Upper lobe of right lung (tissue), 1 donor: ENCODE measurements at regions not wholly inside any gene's neighbourhood (a gene's known extent, or its start where the extent isn't known, plus 50 kb on each side); places are given as distances from the start of the nearest gene placed in this dataset.
"Not testable (repeated sequence)": the region's sequence is repeated elsewhere in the genome, so short reads cannot be mapped to it uniquely, and the experiment has no call there.

ENCODE experiments used
- ATAC-seq: fragments of 200-7000 bp; cut with Tn5 transposase; one replicate; pipeline ENCODE4 v1.9.1; 2020; ENCODE audit warnings: mild to moderate bottlenecking, moderate library complexity
- DNase-seq: peaks from one replicate; pipeline ENCODE4 v3.0.0-alpha.2; 2020
- H3K27ac ChIP-seq: fragments of 200-600 bp; one replicate; pipeline ENCODE4 v1.8.0; 2022
- H3K27me3 ChIP-seq: fragments of 200-600 bp; one replicate; pipeline ENCODE4 v1.8.0; 2022; ENCODE audit warnings: mild to moderate bottlenecking
- H3K36me3 ChIP-seq: fragments of 200-600 bp; one replicate; pipeline ENCODE4 v1.8.0; 2022
- H3K4me1 ChIP-seq: fragments of 200-600 bp; one replicate; pipeline ENCODE4 v1.8.0; 2022
- H3K4me3 ChIP-seq: fragments of 200-600 bp; one replicate; pipeline ENCODE4 v1.8.0; 2022; ENCODE audit warnings: mild to moderate bottlenecking
- H3K9me3 ChIP-seq: fragments of 200-600 bp; one replicate; pipeline ENCODE4 v1.8.0; 2022
- intact Hi-C: fragments of 100-400 bp; cut with DNase I; formaldehyde crosslinking; loops from one replicate; pipeline ENCODE4 v1.11.0; 2022
- TF ChIP-seq, protein P1 (sequence below): fragments of 200-600 bp; IDR thresholded peaks from one replicate; pipeline ENCODE4 v1.8.0; 2022; ENCODE audit warnings: antibody characterized with exemption
- donor health status: DM: no; HTN: yes; CAD: no; lungs with severe emphysema.

DNA sequence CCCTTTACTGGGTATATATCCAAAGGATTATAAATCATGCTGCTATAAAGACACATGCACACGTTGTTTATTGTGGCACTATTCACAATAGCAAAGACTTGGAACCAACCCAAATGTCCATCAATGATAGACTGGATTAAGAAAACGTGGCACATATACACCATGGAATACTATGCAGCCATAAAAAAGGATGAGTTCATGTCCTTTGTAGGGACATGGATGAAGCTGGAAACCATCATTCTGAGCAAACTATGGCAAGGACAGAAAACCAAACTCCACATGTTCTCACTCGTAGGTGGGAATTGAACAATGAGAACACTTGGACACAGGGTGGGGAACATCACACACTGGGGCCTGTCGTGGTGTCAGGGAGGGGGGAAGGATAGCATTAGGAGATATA, 59.2 kb downstream of the CXorf49B start:
- H3K27me3 ChIP-seq, H3K4me1 ChIP-seq, ATAC-seq, intact Hi-C loops, H3K27ac ChIP-seq, H3K4me3 ChIP-seq, DNase-seq, H3K9me3 ChIP-seq, H3K36me3 ChIP-seq: not testable (repeated sequence)

DNA sequence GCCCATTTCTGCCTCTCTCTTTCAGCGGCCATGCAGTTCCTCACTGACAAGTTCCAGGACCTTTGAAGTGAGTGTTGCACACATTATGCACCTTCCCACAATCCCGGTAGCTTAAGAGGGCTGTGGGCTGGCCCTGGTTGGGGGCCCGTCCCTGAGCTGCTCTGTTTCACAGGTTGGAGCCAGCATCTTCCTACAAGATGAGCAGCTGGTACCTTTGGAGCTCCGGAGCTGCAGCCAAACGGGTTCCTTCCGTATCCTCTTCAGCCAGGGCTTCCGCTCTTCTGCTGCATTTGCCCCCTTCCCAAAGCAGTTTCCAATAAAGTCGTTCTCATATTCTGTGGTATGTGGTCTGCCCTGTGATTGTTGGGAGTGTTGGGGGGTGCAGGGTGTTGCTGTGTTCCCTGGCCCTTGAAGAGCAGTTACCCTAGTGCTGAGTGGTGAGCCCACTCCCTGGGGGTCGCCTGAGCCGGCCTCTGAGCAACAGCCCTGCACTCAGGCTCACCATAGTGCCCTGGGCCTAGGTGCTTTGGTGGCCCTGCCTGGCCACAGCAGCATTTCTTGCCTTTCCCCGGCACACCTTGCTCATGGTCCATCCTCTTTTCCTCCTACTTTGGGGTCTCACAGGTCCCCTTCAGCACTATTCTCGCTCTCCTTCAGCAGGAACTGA, 60.4 kb downstream of the CXorf49B start:
- ATAC-seq = no peak
- no peaks in the 10 kb centered on the region for H3K4me1 ChIP-seq
- DNase-seq = no peak

DNA sequence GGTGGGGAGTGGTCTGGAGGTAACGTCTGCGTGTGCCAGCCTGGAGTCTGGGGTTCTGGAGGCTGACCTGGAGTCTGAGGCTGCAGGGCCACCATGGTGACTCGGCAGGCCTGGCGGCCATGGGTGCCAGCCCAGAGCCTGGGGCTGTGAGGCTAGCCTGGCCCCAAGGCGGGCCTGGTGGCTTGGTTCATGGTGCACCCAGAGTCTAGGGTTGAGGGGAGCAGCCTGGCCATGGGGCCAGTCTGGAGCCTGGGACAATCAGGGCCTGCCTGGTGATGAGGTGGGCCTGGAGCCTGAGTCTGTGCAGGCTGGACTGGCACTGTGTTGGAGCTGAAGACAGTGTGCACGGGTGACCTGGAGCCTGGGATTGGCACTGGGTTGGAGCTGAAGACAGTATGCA, 64.9 kb downstream of the CXorf49B start:
- intact Hi-C loops = no loop called here
- no peak for ATAC-seq
- TF ChIP-seq, protein P1, sequence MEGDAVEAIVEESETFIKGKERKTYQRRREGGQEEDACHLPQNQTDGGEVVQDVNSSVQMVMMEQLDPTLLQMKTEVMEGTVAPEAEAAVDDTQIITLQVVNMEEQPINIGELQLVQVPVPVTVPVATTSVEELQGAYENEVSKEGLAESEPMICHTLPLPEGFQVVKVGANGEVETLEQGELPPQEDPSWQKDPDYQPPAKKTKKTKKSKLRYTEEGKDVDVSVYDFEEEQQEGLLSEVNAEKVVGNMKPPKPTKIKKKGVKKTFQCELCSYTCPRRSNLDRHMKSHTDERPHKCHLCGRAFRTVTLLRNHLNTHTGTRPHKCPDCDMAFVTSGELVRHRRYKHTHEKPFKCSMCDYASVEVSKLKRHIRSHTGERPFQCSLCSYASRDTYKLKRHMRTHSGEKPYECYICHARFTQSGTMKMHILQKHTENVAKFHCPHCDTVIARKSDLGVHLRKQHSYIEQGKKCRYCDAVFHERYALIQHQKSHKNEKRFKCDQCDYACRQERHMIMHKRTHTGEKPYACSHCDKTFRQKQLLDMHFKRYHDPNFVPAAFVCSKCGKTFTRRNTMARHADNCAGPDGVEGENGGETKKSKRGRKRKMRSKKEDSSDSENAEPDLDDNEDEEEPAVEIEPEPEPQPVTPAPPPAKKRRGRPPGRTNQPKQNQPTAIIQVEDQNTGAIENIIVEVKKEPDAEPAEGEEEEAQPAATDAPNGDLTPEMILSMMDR = no peak
- Histone ChIP-seq H3K4me1 (no peaks in the 10 kb centered on the region), H3K9me3 (no peaks in the 10 kb centered on the region), H3K4me3 (no peak overlapping the region), H3K27ac (no peak overlapping the region), H3K27me3 (no peaks in the 10 kb centered on the region), H3K36me3 (no peaks in the 10 kb centered on the region)
- no peak for DNase-seq

More for the DNA sequence above, 60.4 kb downstream of the CXorf49B start:
- TF ChIP-seq, protein P1 = no peak
- H3K27ac ChIP-seq = no peak overlapping the region
- no peak overlapping the region for H3K4me3 ChIP-seq
- no peaks in the 10 kb centered on the region for H3K9me3 ChIP-seq
- H3K27me3 ChIP-seq = no peaks in the 10 kb centered on the region
- no peaks in the 10 kb centered on the region for H3K36me3 ChIP-seq
- intact Hi-C loops = no loop called here

DNA sequence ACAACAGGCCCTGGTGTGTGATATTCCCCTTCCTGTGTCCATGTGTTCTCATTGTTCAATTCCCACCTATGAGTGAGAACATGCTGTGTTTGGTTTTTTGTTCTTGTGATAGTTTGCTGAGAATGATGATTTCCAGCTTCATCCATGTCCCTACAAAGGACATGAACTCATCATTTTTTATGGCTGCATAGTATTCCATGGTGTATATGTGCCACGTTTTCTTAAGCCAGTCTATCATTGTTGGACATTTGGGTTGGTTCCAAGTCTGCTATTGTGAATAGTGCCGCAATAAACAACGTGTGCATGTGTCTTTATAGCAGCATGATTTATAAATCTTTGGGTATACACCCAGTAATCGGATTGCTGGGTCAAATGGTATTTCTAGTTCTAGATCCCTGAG, 72.6 kb upstream of the NHSL2 start:
- DNase-seq, H3K9me3 ChIP-seq, H3K27me3 ChIP-seq, intact Hi-C loops, H3K27ac ChIP-seq, H3K4me3 ChIP-seq, H3K36me3 ChIP-seq, ATAC-seq, H3K4me1 ChIP-seq: not testable (repeated sequence)

DNA sequence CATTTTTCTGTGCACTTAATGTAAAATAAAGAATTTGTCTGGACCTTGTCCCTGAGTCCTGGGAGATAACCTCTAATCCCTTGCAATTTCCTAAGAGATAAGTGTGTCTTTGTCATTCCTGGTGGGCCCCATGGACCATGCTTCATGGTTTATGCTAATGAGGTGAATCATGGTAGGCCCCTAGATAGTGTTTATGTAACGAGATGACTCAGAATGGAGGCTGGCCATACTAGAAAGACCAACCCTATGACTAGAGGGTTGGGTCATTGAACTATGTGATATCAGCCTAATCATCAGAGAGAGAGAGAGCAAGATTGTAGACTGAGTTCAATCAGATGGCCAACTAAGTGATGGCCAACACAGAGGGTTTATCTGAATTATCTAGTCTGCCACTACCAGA, 64.2 kb upstream of the NHSL2 start:
- H3K27me3 ChIP-seq = no peaks in the 10 kb centered on the region
- no peak overlapping the region for H3K27ac ChIP-seq
- H3K9me3 ChIP-seq = no peaks in the 10 kb centered on the region
- ATAC-seq (no peak), DNase-seq (no peak)
- H3K4me1 ChIP-seq = no peaks in the 10 kb centered on the region
- TF ChIP-seq, protein P1 = no peak
- no peaks in the 10 kb centered on the region for H3K36me3 ChIP-seq
- no peak overlapping the region for H3K4me3 ChIP-seq
- intact Hi-C loops = no loop called here

DNA sequence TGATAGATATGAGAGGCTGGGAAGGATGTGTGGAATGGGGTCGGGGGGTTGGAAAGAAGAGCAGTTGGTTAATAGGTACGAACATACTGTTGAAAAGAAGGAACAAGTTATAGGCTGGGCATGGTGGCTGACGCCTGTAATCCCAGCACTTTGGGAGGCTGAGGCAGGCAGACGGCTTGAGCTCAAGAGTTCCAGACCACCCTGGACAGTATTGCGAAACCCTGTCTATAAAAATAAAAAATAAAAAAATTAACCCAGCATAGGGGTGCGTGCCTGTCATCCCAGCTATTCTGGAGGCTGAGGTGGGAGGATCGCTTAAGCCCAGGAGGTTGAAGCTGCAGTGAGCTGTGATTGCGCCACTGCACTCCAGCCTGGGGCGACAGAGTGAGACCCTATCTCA, 58.5 kb upstream of the NHSL2 start:
- H3K36me3 ChIP-seq = no peaks in the 10 kb centered on the region
- no peaks in the 10 kb centered on the region for H3K27me3 ChIP-seq
- no peak overlapping the region for H3K4me3 ChIP-seq
- no peaks in the 10 kb centered on the region for H3K9me3 ChIP-seq
- no peak for DNase-seq
- TF ChIP-seq, protein P1 = no peak
- ATAC-seq = no peak
- H3K27ac ChIP-seq = no peak overlapping the region
- H3K4me1 ChIP-seq = no peaks in the 10 kb centered on the region
- intact Hi-C loops = no loop called here

DNA sequence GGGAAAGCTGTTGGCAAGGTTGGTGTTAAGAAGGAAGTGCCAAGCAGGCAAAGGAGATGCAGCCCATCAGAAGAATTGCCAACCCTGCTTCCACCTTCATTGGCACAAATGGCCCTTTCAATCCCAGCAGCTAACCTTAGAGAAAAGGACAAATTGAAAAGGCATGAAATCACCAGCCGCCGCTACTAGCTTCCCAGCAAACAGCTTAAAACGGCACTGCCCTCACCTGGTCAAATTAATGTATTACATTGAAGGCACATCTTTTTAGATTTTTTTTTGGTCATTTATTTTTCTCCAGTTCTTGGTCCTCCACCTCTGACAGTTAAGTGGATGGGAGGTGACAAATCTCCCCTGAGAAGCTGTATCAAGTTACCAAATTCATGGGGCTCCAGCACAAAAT, 51.0 kb upstream of the NHSL2 start:
- Histone ChIP-seq H3K36me3 (no peaks in the 10 kb centered on the region), H3K4me1 (no peaks in the 10 kb centered on the region), H3K27me3 (no peaks in the 10 kb centered on the region), H3K9me3 (no peaks in the 10 kb centered on the region), H3K27ac (no peak overlapping the region), H3K4me3 (no peak overlapping the region)
- ATAC-seq (peak; percentile 67), DNase-seq (no peak)
- intact Hi-C loops = no loop called here
- TF ChIP-seq, protein P1 = peak; percentile 52
